ENCODE measurements at regions not wholly inside any gene's neighbourhood (a gene's known extent, or its start where the extent isn't known, plus 50 kb on each side); places are given as distances from the start of the nearest gene placed in this dataset.
"Not testable (repeated sequence)": the region's sequence is repeated elsewhere in the genome, so short reads cannot be mapped to it uniquely, and the experiment has no call there.

- no peak for DNase-seq
These were observed 308.5 kb downstream of the C16orf95 start for GRCh38 chr16:87008664-87009063.

DNA sequence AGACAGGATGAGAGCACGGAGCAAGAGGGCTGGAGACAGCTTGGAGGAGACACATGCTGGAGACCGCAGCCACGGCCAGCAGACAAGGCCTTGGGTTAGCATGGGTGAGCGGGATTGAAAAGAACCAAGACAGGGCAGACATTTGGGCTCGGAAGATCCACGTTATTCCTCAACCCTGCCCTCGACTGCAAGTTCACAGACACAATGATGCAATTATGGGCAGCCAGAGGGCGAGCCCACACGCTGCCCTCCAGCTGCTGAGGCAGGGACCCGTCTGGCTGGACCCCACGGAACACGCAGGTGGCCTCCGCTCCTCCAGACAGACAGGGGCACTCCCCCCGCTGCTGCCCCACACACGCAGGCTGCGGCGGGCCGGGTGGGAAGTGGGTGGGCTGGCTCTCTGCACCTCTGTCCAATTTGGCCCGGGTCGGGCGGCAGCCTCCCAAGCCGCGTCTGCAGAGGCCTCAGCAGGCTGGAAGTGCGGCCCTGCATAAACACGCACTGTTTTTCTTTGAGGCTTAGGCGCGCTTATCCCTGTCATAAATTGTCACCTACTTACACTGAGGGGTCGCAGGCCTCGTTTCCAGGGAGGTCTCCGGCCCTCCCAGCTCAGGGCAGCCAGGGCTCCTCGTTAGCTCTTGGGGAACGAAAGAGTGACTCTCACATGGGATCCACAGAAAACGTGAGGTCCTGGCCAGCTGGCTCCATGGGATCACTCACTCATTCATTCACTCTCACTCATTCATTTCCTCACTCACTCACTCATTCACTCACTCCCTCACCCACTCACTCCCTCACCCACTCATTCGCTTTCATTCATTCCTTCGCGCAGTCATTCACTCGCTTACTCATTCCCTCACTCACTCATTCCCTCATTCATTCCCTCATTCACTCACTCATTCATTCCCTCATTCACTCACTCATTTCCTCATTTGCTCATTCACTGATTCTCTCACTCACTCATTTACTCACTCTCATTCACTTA is 303.9 kb downstream of the C16orf95 start:
- DNase-seq = no peak

DNA sequence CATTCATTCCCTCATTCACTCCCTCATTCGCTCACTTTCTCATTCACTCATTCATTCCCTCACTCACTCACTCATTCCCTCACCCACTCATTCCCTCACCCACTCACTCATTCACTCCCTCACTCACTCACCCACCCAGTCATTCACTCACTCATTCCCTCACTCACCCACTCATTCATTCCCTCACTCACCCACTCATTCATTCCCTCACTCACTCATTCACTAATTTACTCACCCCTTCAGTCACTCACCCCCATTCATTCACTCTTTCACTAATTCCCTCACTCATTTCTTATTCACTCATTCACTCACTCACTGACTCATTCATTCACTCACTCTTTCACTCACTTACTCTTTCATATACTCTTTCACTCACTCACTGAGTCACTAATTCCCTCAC is 303.1 kb downstream of the C16orf95 start:
- no peak for DNase-seq

DNA sequence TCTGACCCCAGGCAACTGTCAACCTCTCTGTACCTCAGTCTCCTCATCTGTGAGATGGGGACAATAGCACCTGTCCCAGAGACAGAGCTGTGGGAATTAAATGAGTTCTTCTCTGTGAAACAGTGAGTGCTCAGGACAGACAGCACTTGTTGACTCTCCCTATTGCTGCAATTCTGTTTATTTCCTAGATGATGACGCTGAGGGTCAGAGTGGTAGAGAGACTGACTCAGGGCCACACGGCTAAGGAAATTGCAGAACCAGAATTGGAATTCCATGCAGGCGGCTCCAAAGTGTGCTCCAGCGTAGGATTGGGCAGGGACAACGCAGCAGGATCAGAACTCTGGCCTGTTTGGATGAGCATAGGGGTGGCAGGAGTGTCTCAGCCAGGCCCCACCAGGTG is 302.2 kb downstream of the C16orf95 start:
- no peak for DNase-seq

GRCh38 chr16:87016046-87017035 is 300.9 kb downstream of the C16orf95 start:
- no peak for DNase-seq

- DNase-seq = no peak
These were observed 299.7 kb downstream of the C16orf95 start for GRCh38 chr16:87017371-87018012.

- no peak for DNase-seq
These were observed 291.5 kb downstream of the C16orf95 start for GRCh38 chr16:87025676-87026075.

- DNase-seq = no peak
These were observed 290.1 kb downstream of the C16orf95 start for GRCh38 chr16:87027056-87027616.

- no peak for DNase-seq
These were observed 288.5 kb downstream of the C16orf95 start for GRCh38 chr16:87028481-87029320.

DNA sequence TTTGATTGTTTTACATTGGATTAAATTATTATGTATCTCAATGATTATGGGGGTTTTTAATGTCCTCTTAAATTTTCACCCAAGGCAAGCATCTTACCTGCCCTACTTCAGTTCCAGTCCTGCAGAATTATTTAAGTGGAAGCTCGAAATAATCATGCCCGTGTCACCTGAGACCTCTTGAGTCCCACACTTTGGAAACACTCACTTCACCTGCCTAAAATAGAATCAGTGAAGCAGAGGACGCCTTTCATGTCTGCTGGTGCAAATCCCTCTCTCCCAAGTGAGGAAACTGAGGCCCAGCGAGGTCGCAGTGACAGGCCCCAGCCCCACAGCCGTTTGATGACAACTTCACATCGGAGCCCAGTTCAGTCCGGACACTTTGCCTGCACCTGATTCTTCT is 284.6 kb downstream of the C16orf95 start:
- no peak for DNase-seq

DNA sequence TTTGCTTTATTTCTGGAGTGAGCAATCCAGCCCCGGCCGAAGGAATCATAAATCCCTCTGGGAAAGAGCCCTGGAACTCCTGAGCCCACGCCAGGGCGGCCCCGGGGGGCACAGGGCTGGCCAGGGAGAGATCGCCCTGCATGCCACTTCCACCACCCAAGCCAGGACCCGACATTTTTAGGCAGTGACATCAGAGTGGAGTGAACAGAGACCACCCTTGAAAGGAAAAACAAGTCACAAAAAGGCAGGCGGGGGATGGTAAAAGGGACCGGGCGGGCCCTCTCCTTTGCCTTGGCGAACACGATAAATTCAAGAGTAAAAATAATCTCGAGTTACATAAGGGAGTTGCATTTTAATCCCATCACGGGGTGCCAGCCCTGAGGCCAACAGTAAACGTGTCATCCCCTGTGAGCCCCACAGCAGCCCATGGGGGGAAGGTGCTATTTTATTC is 284.1 kb downstream of the C16orf95 start:
- DNase-seq = no peak

GRCh38 chr16:87033541-87034300 is 283.5 kb downstream of the C16orf95 start:
- DNase-seq = no peak

GRCh38 chr16:87034317-87034716 is 282.9 kb downstream of the C16orf95 start:
- no peak for DNase-seq

GRCh38 chr16:87035053-87035452 is 282.1 kb downstream of the C16orf95 start:
- DNase-seq = no peak

DNA sequence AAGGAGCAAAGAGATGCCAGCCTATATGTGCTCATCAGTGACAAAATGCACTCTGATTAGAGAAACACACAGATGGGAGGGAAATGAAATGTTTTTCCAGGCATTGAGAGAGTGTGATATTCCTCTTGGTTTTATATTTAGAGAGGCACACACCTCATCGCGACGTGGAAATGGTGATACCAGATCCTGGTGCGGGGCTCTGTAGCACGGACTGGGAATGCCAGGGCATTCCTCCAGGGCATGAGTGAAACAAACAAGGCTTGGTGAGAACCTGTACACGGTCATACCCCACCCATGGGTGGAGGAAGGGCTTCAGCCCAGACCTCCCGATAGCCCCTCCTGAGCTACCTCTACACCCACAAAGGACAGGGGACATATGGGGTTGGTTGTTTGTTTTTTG is 280.2 kb downstream of the C16orf95 start:
- DNase-seq = no peak

DNA sequence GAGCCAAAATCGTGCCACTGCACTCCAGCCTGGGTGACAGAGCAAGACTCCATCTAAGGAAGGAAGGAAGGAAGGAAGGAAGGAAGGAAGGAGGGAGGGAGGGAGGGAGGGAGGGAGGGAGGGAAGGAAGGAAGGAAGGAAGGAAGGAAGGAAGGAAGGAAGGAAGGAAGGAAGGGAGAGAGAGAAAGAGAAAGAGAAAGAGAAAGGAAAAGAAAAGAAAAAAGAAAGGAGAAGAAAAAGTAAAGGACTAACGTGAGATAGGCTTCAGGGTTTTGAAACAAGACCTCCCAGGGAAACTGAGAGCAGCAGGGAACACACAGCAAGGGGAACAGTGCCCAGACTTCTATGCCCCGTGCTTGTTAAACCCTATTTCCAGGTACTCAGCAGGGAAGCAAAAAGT is 278.7 kb downstream of the C16orf95 start:
- not testable (repeated sequence) for DNase-seq

DNA sequence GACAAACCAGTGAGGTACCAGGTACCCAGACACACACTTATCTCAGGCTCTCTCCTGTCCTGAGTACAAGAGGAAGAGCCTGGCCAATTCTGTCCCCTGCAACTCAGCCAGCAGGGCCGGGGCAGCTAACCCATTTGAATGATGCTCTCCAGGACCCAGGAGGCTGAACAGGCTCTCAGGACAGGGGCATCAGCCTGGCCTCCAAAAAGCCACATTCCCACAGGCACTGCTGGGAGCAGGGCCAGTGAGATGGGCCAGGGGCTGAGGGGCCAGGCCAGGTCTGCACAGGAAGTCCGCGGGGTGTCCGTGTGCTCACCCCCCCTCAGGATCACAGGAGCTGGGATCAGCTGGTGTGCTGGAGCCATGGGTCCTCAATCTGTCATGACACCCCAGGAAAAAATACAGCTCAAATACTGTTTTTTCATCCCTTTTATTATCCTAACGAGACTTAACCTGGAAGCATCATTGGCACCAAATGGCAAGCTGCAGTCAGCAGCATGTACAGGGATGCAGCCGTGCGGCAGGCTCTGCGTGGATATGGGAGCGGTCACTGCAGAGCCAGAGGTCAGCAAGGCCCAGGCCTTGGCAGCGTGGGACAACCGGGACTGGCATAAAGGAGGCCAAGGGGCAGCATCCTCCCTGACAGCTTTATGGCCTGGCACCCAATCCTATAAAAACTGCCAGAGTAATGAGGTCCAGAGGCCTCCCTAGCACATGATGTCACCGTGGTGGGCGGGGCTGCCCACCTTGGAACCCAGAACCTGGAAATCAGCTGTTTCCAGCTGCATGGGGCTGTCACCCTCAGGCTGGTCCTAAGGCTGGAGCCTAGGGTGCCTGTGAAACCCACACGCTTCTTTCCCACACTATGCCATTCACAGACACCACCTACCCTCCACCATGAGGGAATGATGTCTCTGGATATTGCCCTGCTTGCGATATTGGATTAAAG is 276.7 kb downstream of the C16orf95 start:
- no peak for DNase-seq

- no peak for DNase-seq
These were observed 275.9 kb downstream of the C16orf95 start for GRCh38 chr16:87041286-87041685.

DNA sequence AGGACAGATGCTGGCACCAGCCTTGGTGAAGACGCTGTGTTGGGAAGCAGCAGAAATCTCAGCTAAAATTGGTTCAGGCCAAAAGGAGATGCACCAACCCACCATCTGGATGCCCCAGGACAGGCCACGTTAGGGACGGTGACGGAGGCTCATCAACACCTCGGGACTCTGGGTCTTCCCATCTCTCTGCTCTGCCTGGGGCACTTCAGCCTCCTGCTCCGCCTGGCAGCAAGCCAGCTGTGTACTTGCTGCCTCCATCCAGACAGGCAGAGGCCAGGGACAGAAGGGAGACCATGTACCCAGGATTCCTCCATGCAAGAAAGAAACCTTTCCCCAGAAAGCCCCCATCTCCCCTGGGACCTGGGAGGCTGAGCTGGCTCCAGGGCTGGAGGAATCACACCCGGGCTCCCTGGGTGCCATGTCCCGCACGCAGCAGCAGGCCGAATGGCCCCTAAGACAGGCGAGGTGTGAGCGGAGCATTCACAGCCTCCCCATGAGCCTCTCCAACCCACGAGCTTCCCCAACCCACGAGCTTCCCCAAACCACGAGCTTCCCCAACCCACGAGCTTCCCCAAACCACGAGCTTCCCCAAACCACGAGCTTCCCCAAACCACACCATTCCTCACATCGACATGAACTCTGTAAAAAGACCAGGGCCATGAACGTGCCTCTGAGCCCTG is 274.5 kb downstream of the C16orf95 start:
- no peak for DNase-seq
